Keratinocyte (primary cell): ENCODE measurements at regions not wholly inside any gene's neighbourhood (a gene's known extent, or its start where the extent isn't known, plus 50 kb on each side); places are given as distances from the start of the nearest gene placed in this dataset.

Experiments used
- CTCF ChIP-seq, 3 experiments: IDR thresholded peaks in 1 of 3; conservative IDR thresholded peaks in 1 of 3; optimal IDR thresholded peaks in 1 of 3; 2 replicates in 2 of 3; 3 replicates in 1 of 3; pipeline versions ENCODE3 to v1.5.1; 2011; ENCODE audit warnings: low read length in 3 of 3, mild to moderate bottlenecking in 3 of 3, moderate library complexity in 2 of 3, control low read depth in 1 of 3, inconsistent platforms in 1 of 3; ENCODE audit not compliant: insufficient read depth in 2 of 3; ENCODE audit errors: extremely low read depth in 1 of 3
- EZH2 ChIP-seq: IDR thresholded peaks from one replicate; pipeline ENCODE4 v1.6.1; 2012; ENCODE audit warnings: inconsistent platforms, mild to moderate bottlenecking, low read length, moderate library complexity

DNA sequence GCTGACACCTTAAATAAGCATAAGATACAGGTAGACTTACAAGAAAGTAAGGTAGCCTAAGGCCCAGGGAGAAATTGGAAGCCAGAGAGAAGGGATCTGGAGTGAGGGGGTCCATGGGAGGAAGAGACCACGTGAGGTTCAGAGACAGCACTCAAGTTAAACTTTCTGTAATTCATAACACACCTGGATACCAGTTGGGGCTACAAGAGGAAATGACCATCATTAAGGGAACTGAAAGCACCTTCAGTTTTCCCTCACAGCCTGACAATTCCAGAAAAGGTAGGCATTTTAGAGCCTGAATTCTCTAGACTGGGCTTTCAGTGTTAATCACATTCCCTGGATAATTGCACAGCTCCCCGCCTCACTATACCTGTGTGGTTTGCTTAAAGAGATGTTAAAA, 355.5 kb downstream of the FBXW7 start:
- TF ChIP-seq CTCF (optimal IDR thresholded peaks at IDR 0.05 in 1 of 3, IDR thresholded peaks at IDR 0.05 in 1 of 3, conservative IDR thresholded peaks at IDR 0.05 in 1 of 3; ENCODE audit: extremely low read depth in 1 of 3, insufficient read depth in 2 of 3, low read length in 3 of 3) (no peak), EZH2 (no peak)
